Glomerular visceral epithelial cell (primary cell): ENCODE measurements at regions not wholly inside any gene's neighbourhood (a gene's known extent, or its start where the extent isn't known, plus 50 kb on each side); places are given as distances from the start of the nearest gene placed in this dataset.

Experiments used
- DNase-seq: peaks from one replicate; pipeline ENCODE4 v3.0.0-alpha.2; 2016; ENCODE audit errors: extremely low spot score

DNA sequence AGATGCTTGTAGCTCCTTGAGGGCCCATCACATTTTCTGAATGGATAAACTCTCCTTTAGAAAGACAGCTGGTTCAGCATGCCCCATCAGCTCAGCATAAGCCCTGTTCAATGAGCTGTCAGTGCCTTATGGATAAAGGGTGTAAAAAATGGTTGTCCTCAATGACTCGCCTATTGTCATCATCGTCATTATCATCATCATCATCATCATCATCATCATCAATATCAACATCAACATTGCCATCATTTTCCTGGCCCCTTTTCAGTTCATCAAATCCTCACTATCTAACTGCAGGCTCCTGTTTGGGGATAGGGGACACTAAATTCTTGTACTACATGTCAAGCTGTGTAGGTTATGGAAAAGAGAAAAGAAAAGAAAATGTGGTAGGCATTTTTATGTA lies 310.7 kb upstream of the MTNR1B start:
- no peak for DNase-seq

DNA sequence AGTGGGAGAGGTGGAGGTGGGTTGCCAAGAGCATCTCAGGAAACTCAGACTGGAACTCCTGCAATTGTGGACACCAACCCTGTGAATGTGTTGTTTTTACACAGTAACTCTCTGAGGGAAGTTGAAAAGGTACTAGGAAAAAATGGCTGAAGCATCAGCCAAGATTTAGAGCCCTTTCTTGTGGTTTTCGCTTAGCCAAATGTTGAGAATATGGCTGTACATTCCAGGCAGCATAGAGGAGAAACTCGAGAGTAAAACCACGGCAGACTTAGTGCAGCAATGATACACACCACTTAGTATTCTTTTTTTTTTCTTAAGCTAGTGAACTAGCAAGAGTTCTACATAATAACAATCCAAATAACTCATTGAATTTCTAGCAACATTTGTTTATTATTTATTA lies 309.7 kb upstream of the MTNR1B start:
- no peak for DNase-seq

DNA sequence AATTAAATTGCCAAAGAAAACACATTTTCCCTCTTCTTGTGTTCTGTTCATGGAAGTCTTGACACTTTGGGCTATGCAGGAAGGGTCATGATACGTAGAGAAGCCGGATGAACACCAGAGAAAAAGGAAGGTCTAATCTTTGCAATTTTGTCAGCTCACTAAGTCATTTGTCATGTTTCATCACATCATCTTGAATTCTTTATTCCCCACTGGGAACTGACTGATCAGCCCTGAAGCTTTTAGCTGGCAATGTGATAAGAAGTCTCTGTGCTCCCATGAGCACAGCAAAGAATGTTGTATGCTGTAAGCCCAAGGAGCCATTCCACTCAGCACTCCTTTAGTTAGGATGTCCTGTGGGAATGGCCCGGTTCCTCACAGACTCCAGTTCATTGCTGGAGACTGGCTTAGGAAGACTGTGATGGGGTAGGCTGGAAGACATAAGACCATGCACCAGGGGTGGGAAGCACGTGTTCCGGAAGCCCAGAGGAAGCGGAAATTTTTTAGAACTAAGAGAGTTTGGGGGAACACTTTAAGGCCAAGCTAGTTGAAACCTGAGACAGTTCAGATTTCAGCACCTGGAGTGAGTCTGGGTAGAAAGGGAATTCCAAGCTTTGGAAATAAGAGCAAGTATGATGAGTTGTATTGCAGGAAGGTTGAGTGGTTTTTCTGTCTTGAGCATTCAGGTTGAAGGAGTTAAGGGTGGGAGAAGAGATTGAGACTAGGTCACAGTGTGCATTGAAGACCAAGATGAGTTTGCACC lies 306.7 kb upstream of the MTNR1B start:
- no peak for DNase-seq

DNA sequence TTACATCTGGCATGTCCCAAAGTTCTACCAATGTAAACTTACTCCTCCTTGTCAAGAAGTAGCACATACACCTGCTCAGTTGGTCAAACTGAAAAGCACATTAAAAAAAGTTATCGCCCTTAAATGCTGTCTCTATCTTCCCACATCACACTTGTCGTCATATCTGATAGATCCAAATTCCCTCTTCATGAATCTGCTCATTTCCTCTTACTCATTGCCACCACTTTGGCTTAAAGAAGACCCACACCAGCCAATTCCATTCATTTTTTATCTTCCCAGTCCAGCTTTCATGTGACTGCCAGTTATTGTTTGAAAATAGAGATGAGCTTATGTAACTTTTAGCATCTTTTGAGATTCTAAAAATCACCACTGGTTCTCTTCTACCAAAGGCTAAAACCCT lies 305.9 kb upstream of the MTNR1B start:
- no peak for DNase-seq

DNA sequence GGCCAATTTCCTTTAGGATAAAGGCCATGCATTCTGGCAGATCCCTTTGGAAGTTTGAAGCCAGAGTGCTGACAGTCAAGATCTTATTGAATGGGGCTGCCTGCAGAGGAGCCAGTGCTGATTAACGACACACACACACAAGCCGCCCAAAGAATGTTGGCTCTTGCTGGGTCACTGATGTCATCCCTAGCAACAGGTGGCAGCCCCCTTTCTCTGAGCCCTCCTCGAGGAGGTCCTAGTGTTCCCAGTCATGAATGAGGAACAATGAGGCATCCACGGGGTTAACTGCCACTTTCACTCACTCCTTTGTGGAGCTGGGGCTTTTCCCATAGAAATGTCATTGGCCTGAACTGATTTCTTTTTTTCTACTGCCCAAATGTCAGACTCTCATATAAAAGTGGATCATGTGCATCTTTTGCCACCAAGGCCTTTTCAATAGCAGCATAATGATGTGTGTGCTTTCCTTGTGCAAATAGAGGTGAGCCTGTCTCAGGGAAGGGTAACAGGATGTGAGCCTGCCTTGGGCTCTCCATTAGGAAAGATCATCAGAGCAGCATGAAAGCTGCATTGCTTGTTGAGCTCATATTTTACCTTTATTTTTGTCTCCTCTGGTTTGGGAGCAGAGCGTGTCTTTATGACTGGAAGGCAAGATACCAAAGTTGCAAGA lies 301.8 kb upstream of the MTNR1B start:
- DNase-seq, result no peak

- DNase-seq, result no peak
Measured at GRCh38 chr11:92670308-92670890, 299.1 kb upstream of the MTNR1B start.

- DNase-seq, result no peak
Measured at GRCh38 chr11:92671081-92671480, 298.4 kb upstream of the MTNR1B start.

DNA sequence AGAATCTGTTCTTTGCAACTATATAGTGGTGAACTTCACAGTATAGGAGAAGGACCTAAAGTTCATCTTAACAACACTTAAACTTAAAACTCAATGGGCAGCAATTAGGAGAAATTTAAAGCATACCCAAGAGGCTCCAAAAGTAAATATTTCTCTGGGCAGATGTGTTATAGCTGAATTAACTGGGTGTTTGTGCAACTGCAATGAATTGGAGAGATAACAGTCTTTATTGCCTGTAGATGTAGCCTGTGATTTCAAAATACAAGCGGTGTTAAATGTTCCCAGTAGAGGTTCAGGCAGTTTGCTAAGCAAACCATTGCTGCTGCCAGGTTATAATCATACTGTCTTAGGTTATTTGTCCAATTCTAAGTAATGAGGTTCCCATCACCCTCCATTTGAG lies 294.1 kb upstream of the MTNR1B start:
- no peak for DNase-seq

GRCh38 chr11:92675810-92676209 lies 293.6 kb upstream of the MTNR1B start:
- DNase-seq, result no peak

- DNase-seq, result no peak
Measured at GRCh38 chr11:92678008-92678611, 291.3 kb upstream of the MTNR1B start.

DNA sequence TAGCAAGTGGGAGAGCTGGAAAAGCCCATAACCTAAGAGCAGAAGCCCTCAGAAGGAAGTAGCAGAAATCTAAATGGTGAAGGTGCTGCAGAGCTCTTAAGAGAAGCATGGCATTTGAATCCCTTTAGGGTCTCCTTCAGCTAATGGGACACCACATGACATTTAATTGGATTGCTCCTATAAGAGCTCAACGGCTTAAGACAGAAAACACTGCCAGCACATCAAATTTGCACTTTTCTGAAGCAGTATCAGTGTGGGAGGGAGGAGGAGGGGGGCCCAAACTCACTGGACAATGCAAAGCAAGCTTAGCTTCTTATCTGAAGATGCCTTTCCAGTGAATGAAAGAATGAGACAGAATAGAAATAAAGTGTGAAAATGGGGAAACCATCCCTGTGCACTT lies 287.9 kb upstream of the MTNR1B start:
- DNase-seq, result no peak

DNA sequence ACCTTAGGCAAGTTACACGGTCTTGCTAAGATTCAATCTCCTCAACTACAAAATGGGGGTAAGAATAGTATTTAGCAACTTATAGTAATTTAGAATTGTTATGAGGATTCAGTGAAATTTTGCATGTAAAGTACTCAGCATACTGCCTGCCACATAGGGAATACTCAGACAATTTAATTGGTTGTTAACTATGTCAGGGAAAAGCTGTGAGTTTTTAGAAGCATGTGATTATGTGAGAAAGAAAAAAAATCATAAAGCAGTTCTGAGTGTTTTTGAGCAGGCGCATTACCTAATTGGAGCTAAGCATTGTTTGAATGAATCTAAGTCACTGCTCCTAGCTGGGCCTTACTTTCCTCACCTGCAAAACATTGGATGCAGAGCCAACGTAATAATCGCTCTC lies 287.3 kb upstream of the MTNR1B start:
- no peak for DNase-seq

- no peak for DNase-seq
Measured at GRCh38 chr11:92682952-92683351, 286.5 kb upstream of the MTNR1B start.

GRCh38 chr11:92685049-92685448 lies 284.4 kb upstream of the MTNR1B start:
- DNase-seq, result no peak

DNA sequence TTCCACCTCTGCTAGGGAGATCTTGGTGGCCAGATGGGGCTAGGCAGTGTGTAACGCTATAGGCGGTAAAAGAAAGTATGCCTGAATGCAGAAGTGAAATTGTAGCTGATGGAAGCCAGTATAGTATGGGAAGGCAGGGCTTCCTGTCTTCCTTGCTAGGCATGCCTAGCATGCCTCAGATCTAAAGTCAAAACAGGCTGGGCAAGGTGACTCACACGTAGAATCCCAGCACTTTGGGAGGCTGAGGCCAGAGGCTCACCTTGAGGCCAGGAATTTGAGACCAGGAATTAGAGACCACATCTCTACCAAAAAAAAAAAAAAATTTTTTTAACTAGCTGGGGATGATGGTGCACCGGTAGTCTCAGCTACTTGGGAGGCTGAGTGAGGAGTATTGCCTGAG lies 281.7 kb upstream of the MTNR1B start:
- DNase-seq, result no peak

DNA sequence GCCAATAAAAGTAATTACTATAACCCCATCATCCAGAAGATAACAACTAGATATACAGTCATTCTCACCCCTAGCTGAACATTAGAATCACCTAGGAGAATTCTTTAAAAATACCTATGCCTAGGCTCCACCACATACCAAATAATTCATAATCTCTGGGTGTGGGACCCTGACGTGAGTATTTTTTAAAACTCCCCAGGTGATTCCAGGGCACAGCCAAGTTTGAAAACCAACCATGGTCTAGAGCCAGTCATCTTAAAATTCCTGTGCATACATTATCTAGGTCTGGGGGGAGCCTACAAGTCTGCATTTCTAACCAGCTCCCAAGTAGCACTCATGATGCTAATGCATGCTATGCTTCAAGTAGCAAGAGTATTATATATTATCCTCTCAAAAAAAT lies 281.0 kb upstream of the MTNR1B start:
- DNase-seq, result no peak

GRCh38 chr11:92692826-92693546 lies 276.5 kb upstream of the MTNR1B start:
- DNase-seq, result no peak

GRCh38 chr11:92696076-92696475 lies 273.4 kb upstream of the MTNR1B start:
- DNase-seq, result no peak

DNA sequence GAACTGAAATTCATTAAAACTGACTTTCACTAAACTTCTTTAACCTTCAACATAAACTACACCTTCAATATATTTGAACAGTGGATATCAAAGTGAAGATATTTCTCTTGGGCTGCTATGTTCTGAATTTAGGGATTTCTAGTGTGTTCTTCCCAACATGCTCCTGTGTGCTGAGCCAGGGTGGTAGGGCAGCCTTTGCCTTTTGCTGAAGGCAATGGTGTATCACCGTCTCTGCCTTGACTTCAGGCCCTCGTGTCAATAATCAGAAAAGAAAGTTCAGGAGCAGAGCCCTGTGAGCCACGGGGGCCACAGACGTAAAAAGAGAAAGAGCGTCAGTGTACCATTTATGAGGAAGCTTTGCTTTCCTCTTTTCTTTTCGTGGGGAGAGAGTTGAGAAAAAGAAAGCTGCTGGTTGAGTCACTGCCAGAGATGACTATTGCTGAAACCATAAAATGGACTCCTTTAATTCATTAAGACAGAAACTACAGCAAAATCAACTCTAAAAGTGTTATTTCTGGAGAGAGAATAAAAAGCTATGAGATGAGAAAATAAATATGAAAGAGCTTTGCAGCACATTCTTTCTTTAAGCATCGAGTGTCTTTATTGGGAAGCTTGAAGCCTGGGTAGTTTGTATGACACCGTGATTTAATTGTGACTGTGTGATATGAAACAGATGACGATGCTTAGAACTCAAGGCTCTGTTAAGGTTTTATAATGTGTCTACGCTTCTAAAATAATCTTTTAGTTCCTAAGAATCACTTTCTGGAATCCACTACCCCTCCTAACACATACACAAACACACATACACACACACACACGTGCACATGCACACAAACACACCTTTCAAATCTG lies 271.8 kb upstream of the MTNR1B start:
- DNase-seq, result no peak

DNA sequence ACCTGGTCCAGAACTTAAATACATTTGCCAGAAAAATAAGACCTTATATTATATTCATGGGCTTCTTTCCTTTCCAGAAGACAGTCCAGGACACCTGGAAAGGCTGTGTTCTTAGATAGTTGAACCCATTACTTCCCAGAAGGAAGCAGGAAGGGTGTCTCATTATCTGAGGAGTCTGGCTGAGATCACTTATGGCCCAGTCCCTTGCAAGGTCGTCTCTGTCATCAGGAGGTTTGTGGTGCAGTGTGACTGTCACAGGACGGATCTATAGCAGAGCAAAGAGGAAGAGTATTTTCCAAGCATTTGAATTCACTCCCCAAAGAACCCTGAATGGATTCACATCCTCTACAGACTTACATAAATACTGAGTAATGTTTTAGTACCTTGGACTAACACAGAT lies 270.7 kb upstream of the MTNR1B start:
- DNase-seq, result no peak
